ENCODE measurements at regions not wholly inside any gene's neighbourhood (a gene's known extent, or its start where the extent isn't known, plus 50 kb on each side); places are given as distances from the start of the nearest gene placed in this dataset.

DNA sequence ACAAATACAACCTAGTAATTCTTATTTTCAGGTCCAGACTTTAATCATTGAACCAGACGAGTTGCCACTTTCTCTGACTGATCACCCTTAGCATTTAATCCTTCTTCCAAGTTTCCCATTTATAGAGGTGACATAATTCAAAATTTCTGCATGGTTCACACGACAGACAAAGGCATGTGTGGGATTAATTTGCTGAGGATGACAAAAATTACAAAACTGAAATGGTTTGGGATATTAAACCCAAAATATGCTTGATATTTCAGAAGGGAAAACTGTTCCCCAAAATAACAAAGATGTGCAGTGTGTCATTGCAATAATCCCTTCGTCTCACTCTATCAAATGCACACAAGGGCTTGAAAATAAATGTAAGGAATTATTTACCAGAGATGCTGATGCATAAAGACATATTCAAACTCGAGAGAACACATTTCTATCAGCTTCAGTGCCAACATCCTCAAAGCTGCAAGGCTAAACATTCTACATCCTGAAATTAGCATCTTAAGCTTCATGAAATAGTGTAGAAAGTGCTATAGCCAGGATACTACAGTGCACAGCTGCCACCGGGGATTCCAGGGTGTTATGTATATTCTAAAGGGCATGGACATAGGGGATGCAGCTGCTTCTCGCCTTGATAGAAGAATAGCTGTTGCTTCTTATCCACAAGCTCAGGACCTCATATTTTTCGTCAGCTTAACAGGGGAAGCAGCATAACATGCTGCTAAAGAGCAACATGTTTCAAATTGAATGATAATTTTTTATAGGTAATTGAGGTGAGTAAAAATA lies 198.7 kb upstream of the SLITRK1 start:
- H3K27me3 ChIP-seq (ENCODE audit: insufficient read depth), result no peaks in the 10 kb centered on the region
- peaks cover 4% of the 10 kb centered on the region; the same call in 2 of the 3 replicates for H3K4me1 Mint-ChIP-seq
- no peaks in the 10 kb centered on the region for H3K4me1 ChIP-seq (ENCODE audit: insufficient read depth)
- H3K27ac ChIP-seq (ENCODE audit: low read depth), result no peak overlapping the region
- no peak overlapping the region for H2AFZ ChIP-seq
- TF ChIP-seq, protein P1, sequence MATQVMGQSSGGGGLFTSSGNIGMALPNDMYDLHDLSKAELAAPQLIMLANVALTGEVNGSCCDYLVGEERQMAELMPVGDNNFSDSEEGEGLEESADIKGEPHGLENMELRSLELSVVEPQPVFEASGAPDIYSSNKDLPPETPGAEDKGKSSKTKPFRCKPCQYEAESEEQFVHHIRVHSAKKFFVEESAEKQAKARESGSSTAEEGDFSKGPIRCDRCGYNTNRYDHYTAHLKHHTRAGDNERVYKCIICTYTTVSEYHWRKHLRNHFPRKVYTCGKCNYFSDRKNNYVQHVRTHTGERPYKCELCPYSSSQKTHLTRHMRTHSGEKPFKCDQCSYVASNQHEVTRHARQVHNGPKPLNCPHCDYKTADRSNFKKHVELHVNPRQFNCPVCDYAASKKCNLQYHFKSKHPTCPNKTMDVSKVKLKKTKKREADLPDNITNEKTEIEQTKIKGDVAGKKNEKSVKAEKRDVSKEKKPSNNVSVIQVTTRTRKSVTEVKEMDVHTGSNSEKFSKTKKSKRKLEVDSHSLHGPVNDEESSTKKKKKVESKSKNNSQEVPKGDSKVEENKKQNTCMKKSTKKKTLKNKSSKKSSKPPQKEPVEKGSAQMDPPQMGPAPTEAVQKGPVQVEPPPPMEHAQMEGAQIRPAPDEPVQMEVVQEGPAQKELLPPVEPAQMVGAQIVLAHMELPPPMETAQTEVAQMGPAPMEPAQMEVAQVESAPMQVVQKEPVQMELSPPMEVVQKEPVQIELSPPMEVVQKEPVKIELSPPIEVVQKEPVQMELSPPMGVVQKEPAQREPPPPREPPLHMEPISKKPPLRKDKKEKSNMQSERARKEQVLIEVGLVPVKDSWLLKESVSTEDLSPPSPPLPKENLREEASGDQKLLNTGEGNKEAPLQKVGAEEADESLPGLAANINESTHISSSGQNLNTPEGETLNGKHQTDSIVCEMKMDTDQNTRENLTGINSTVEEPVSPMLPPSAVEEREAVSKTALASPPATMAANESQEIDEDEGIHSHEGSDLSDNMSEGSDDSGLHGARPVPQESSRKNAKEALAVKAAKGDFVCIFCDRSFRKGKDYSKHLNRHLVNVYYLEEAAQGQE (IDR thresholded peaks at IDR 0.05; ENCODE audit: unreplicated experiment), result no peak
- no peak for TF ChIP-seq CREB1 (CRISPR knock-in tag; IDR thresholded peaks at IDR 0.05; ENCODE audit: low read depth)
- no peak for TF ChIP-seq ZNF114 (CRISPR knock-in tag; IDR thresholded peaks at IDR 0.05)
- no peak for TF ChIP-seq POLR2AphosphoS5 (IDR thresholded peaks at IDR 0.05; ENCODE audit: low read depth)
- TF ChIP-seq ZNF331 (CRISPR knock-in tag; IDR thresholded peaks at IDR 0.05; ENCODE audit: low read depth), result no peak
- no peak for TF ChIP-seq STAT1 (IDR thresholded peaks at IDR 0.05; ENCODE audit: unreplicated experiment)
- TF ChIP-seq, protein P2, sequence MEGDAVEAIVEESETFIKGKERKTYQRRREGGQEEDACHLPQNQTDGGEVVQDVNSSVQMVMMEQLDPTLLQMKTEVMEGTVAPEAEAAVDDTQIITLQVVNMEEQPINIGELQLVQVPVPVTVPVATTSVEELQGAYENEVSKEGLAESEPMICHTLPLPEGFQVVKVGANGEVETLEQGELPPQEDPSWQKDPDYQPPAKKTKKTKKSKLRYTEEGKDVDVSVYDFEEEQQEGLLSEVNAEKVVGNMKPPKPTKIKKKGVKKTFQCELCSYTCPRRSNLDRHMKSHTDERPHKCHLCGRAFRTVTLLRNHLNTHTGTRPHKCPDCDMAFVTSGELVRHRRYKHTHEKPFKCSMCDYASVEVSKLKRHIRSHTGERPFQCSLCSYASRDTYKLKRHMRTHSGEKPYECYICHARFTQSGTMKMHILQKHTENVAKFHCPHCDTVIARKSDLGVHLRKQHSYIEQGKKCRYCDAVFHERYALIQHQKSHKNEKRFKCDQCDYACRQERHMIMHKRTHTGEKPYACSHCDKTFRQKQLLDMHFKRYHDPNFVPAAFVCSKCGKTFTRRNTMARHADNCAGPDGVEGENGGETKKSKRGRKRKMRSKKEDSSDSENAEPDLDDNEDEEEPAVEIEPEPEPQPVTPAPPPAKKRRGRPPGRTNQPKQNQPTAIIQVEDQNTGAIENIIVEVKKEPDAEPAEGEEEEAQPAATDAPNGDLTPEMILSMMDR (conservative IDR thresholded peaks at IDR 0.05; ENCODE audit: low read depth in 2 of 2), result no peak
- no peak for TF ChIP-seq NANOG (IDR thresholded peaks at IDR 0.05; ENCODE audit: borderline replicate concordance)
- no peak for TF ChIP-seq EZH2 (IDR thresholded peaks at IDR 0.05; ENCODE audit: low read depth, unreplicated experiment)
- no peak for TF ChIP-seq EZH2phosphoT487 (IDR thresholded peaks at IDR 0.05; ENCODE audit: unreplicated experiment)
- TF ChIP-seq, protein P3, sequence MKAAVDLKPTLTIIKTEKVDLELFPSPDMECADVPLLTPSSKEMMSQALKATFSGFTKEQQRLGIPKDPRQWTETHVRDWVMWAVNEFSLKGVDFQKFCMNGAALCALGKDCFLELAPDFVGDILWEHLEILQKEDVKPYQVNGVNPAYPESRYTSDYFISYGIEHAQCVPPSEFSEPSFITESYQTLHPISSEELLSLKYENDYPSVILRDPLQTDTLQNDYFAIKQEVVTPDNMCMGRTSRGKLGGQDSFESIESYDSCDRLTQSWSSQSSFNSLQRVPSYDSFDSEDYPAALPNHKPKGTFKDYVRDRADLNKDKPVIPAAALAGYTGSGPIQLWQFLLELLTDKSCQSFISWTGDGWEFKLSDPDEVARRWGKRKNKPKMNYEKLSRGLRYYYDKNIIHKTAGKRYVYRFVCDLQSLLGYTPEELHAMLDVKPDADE (IDR thresholded peaks at IDR 0.05), result no peak
- TF ChIP-seq, protein P4, sequence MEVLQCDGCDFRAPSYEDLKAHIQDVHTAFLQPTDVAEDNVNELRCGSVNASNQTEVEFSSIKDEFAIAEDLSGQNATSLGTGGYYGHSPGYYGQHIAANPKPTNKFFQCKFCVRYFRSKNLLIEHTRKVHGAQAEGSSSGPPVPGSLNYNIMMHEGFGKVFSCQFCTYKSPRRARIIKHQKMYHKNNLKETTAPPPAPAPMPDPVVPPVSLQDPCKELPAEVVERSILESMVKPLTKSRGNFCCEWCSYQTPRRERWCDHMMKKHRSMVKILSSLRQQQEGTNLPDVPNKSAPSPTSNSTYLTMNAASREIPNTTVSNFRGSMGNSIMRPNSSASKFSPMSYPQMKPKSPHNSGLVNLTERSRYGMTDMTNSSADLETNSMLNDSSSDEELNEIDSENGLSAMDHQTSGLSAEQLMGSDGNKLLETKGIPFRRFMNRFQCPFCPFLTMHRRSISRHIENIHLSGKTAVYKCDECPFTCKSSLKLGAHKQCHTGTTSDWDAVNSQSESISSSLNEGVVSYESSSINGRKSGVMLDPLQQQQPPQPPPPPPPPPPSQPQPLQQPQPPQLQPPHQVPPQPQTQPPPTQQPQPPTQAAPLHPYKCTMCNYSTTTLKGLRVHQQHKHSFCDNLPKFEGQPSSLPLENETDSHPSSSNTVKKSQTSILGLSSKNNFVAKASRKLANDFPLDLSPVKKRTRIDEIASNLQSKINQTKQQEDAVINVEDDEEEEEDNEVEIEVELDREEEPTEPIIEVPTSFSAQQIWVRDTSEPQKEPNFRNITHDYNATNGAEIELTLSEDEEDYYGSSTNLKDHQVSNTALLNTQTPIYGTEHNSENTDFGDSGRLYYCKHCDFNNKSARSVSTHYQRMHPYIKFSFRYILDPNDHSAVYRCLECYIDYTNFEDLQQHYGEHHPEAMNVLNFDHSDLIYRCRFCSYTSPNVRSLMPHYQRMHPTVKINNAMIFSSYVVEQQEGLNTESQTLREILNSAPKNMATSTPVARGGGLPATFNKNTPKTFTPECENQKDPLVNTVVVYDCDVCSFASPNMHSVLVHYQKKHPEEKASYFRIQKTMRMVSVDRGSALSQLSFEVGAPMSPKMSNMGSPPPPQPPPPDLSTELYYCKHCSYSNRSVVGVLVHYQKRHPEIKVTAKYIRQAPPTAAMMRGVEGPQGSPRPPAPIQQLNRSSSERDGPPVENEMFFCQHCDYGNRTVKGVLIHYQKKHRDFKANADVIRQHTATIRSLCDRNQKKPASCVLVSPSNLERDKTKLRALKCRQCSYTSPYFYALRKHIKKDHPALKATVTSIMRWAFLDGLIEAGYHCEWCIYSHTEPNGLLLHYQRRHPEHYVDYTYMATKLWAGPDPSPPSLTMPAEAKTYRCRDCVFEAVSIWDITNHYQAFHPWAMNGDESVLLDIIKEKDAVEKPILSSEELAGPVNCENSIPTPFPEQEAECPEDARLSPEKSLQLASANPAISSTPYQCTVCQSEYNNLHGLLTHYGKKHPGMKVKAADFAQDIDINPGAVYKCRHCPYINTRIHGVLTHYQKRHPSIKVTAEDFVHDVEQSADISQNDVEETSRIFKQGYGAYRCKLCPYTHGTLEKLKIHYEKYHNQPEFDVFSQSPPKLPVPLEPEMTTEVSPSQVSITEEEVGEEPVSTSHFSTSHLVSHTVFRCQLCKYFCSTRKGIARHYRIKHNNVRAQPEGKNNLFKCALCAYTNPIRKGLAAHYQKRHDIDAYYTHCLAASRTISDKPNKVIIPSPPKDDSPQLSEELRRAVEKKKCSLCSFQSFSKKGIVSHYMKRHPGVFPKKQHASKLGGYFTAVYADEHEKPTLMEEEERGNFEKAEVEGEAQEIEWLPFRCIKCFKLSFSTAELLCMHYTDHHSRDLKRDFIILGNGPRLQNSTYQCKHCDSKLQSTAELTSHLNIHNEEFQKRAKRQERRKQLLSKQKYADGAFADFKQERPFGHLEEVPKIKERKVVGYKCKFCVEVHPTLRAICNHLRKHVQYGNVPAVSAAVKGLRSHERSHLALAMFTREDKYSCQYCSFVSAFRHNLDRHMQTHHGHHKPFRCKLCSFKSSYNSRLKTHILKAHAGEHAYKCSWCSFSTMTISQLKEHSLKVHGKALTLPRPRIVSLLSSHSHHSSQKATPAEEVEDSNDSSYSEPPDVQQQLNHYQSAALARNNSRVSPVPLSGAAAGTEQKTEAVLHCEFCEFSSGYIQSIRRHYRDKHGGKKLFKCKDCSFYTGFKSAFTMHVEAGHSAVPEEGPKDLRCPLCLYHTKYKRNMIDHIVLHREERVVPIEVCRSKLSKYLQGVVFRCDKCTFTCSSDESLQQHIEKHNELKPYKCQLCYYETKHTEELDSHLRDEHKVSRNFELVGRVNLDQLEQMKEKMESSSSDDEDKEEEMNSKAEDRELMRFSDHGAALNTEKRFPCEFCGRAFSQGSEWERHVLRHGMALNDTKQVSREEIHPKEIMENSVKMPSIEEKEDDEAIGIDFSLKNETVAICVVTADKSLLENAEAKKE (CRISPR knock-in tag; IDR thresholded peaks at IDR 0.05), result no peak
- no peak for TF ChIP-seq JUNB (IDR thresholded peaks at IDR 0.05; ENCODE audit: unreplicated experiment)
- no peak overlapping the region for H3K4me3 Mint-ChIP-seq
- H3K36me3 Mint-ChIP-seq (ENCODE audit: low read depth), result no peaks in the 10 kb centered on the region
- H3K27ac Mint-ChIP-seq, result no peak overlapping the region
- ATAC-seq (no peak), DNase-seq (ENCODE audit: low spot score) (no peak)
- H3K4me3 ChIP-seq, result no peak overlapping the region
- no peaks in the 10 kb centered on the region for H3K9me2 ChIP-seq (ENCODE audit: insufficient read depth)
- no peaks in the 10 kb centered on the region for H3F3A ChIP-seq (replicated peaks; ENCODE audit: low read depth)
- H3K36me3 ChIP-seq (ENCODE audit: insufficient read depth), result no peaks in the 10 kb centered on the region
- H4K20me1 ChIP-seq (replicated peaks; ENCODE audit: insufficient read depth), result no peaks in the 10 kb centered on the region
- H3K79me2 ChIP-seq (replicated peaks; ENCODE audit: insufficient read depth), result no peaks in the 10 kb centered on the region
- peaks cover 14% of the 10 kb centered on the region for H3K9me3 Mint-ChIP-seq
- no peaks in the 10 kb centered on the region for H3K27me3 Mint-ChIP-seq (ENCODE audit: insufficient read depth, low read depth, poor library complexity)
- H3K4me2 ChIP-seq, result no peak overlapping the region
